Suprapubic skin (tissue), 4 donors: ENCODE measurements at regions not wholly inside any gene's neighbourhood (a gene's known extent, or its start where the extent isn't known, plus 50 kb on each side); places are given as distances from the start of the nearest gene placed in this dataset.

Source experiments
- EP300 ChIP-seq: sonication (generic); formaldehyde crosslinking; IDR thresholded peaks from one replicate; pipeline ENCODE4 v1.6.1; 2017; ENCODE audit warnings: antibody characterized with exemption
- POLR2A ChIP-seq, 2 donors: fragments of 450-650 bp; IDR thresholded peaks; one replicate each; pipeline ENCODE4 v1.6.1; 2017; ENCODE audit warnings: antibody characterized with exemption in 2 of 2, mild to moderate bottlenecking in 2 of 2, moderate library complexity in 2 of 2
- POLR2AphosphoS5 ChIP-seq, 3 donors: sonication (generic); formaldehyde crosslinking; IDR thresholded peaks; one replicate each; pipeline ENCODE4 v1.6.1; 2017; ENCODE audit warnings: antibody characterized with exemption in 3 of 3
- TF ChIP-seq, protein P1 (sequence below), 2 donors: fragments of 200-600 bp in 1 of 2; fragments of 450-650 bp in 1 of 2; sonication (generic) in 1 of 2; IDR thresholded peaks; one replicate each; pipeline ENCODE4 v1.5.1; 2016 to 2019; ENCODE audit warnings: antibody characterized with exemption in 2 of 2, mild to moderate bottlenecking in 1 of 2, moderate library complexity in 1 of 2

- TF ChIP-seq, protein P1, sequence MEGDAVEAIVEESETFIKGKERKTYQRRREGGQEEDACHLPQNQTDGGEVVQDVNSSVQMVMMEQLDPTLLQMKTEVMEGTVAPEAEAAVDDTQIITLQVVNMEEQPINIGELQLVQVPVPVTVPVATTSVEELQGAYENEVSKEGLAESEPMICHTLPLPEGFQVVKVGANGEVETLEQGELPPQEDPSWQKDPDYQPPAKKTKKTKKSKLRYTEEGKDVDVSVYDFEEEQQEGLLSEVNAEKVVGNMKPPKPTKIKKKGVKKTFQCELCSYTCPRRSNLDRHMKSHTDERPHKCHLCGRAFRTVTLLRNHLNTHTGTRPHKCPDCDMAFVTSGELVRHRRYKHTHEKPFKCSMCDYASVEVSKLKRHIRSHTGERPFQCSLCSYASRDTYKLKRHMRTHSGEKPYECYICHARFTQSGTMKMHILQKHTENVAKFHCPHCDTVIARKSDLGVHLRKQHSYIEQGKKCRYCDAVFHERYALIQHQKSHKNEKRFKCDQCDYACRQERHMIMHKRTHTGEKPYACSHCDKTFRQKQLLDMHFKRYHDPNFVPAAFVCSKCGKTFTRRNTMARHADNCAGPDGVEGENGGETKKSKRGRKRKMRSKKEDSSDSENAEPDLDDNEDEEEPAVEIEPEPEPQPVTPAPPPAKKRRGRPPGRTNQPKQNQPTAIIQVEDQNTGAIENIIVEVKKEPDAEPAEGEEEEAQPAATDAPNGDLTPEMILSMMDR (IDR thresholded peaks at IDR 0.05) = no peak
- TF ChIP-seq POLR2A (IDR thresholded peaks at IDR 0.05) (no peak), EP300 (no peak), POLR2AphosphoS5 (IDR thresholded peaks at IDR 0.05) (no peak)
Measured at GRCh38 chr6:169048865-169049205, 204.8 kb downstream of the THBS2 start.
